ENCODE measurements at regions not wholly inside any gene's neighbourhood (a gene's known extent, or its start where the extent isn't known, plus 50 kb on each side); places are given as distances from the start of the nearest gene placed in this dataset.

- no peak for TF ChIP-seq CTCF (IDR thresholded peaks at IDR 0.05; ENCODE audit: extremely low read depth in 1 of 2, insufficient read depth in 1 of 2, low read depth in 1 of 2, low read length in 2 of 2)
- no peak for TF ChIP-seq EZH2 (IDR thresholded peaks at IDR 0.05; ENCODE audit: borderline replicate concordance, low read depth, low read length, severe bottlenecking)
- TF ChIP-seq POLR2A (IDR thresholded peaks at IDR 0.05; ENCODE audit: low read depth, low read length), result no peak
- no peak for TF ChIP-seq POLR2AphosphoS5 (IDR thresholded peaks at IDR 0.05; ENCODE audit: insufficient read depth, low read depth, low read length)
- TF ChIP-seq FOS (IDR thresholded peaks at IDR 0.05; ENCODE audit: borderline replicate concordance, insufficient read depth, low read length), result no peak
- TF ChIP-seq JUN (IDR thresholded peaks at IDR 0.05; ENCODE audit: borderline replicate concordance, insufficient read depth, insufficient read length, low read depth), result no peak
- TF ChIP-seq MAX (IDR thresholded peaks at IDR 0.05; ENCODE audit: insufficient read depth, insufficient read length), result no peak
- no peak for TF ChIP-seq GATA2 (IDR thresholded peaks at IDR 0.05; ENCODE audit: insufficient read depth, insufficient read length, low read depth, low read length)
These were observed 504.8 kb upstream of the SGCD start for GRCh38 chr5:155822177-155822576.

Measured in endothelial cell of umbilical vein (primary cell).